ENCODE measurements at regions not wholly inside any gene's neighbourhood (a gene's known extent, or its start where the extent isn't known, plus 50 kb on each side); places are given as distances from the start of the nearest gene placed in this dataset.

- Histone ChIP-seq H3K27me3 (no peaks in the 10 kb centered on the region), H3K4me1 (no peaks in the 10 kb centered on the region), H3K36me3 (no peaks in the 10 kb centered on the region), H3K9me3 (no peaks in the 10 kb centered on the region), H3K4me3 (no peak overlapping the region), H3K27ac (no peak overlapping the region)
- no peak for DNase-seq (ENCODE audit: low spot score in 2 of 2)
- TF ChIP-seq CTCF (IDR thresholded peaks at IDR 0.05) (no peak), EP300 (IDR thresholded peaks at IDR 0.05) (no peak), POLR2A (IDR thresholded peaks at IDR 0.05) (no peak)
- 15 to 29% methylated on average over 1 of the region's 1 CpG for WGBS, 2 donors
Observed at GRCh38 chr16:75780669-75781068, 54.4 kb upstream of the CPHXL start.

- no peak overlapping the region for H3K27ac ChIP-seq
- H3K36me3 ChIP-seq: no peaks in the 10 kb centered on the region
- no peak overlapping the region for H3K4me3 ChIP-seq
- DNase-seq (ENCODE audit: low spot score in 2 of 2): no peak
- 72 to 81% methylated on average over 5 of the region's 5 CpGs for WGBS, 2 donors
- H3K9me3 ChIP-seq: no peaks in the 10 kb centered on the region
- no peaks in the 10 kb centered on the region for H3K4me1 ChIP-seq
- no peak for TF ChIP-seq POLR2A (IDR thresholded peaks at IDR 0.05)
- no peak for TF ChIP-seq CTCF (IDR thresholded peaks at IDR 0.05)
- no peak for TF ChIP-seq EP300 (IDR thresholded peaks at IDR 0.05)
- H3K27me3 ChIP-seq: no peaks in the 10 kb centered on the region
Observed at GRCh38 chr16:75781683-75782343, 55.5 kb upstream of the CPHXL start.

- TF ChIP-seq EP300 (IDR thresholded peaks at IDR 0.05) (no peak), CTCF (IDR thresholded peaks at IDR 0.05) (no peak), POLR2A (IDR thresholded peaks at IDR 0.05) (no peak)
- Histone ChIP-seq H3K4me1 (no peaks in the 10 kb centered on the region), H3K36me3 (no peaks in the 10 kb centered on the region), H3K9me3 (no peaks in the 10 kb centered on the region), H3K27me3 (no peaks in the 10 kb centered on the region), H3K27ac (no peak overlapping the region), H3K4me3 (no peak overlapping the region)
- WGBS, 2 donors: 53 to 81% methylated on average over 1 of the region's 1 CpG
- DNase-seq (ENCODE audit: low spot score in 2 of 2): no peak
Observed at GRCh38 chr16:75787440-75787839, 61.1 kb upstream of the CPHXL start.

- H3K27me3 ChIP-seq: no peaks in the 10 kb centered on the region
- TF ChIP-seq POLR2A (IDR thresholded peaks at IDR 0.05): no peak
- peak; percentile 64 to 86 (median 69) for TF ChIP-seq CTCF (IDR thresholded peaks at IDR 0.05)
- TF ChIP-seq EP300 (IDR thresholded peaks at IDR 0.05): no peak
- 12 to 20% methylated on average over 4 of the region's 4 CpGs for WGBS, 2 donors
- H3K9me3 ChIP-seq: no peaks in the 10 kb centered on the region
- peak in 1 of 2 donors; percentile 41 for DNase-seq (ENCODE audit: low spot score in 2 of 2)
- H3K36me3 ChIP-seq: no peaks in the 10 kb centered on the region
- no peak overlapping the region for H3K27ac ChIP-seq
- no peaks in the 10 kb centered on the region for H3K4me1 ChIP-seq
- H3K4me3 ChIP-seq: no peak overlapping the region
Observed at GRCh38 chr16:75789237-75789636, 62.9 kb upstream of the CPHXL start.

GRCh38 chr16:75792771-75793492 is 66.6 kb upstream of the CPHXL start:
- TF ChIP-seq CTCF (IDR thresholded peaks at IDR 0.05) (no peak), EP300 (IDR thresholded peaks at IDR 0.05) (no peak), POLR2A (IDR thresholded peaks at IDR 0.05) (no peak)
- H3K27ac ChIP-seq: no peak overlapping the region
- H3K4me3 ChIP-seq: no peak overlapping the region
- H3K36me3 ChIP-seq: no peaks in the 10 kb centered on the region
- H3K9me3 ChIP-seq: no peaks in the 10 kb centered on the region
- H3K27me3 ChIP-seq: no peaks in the 10 kb centered on the region
- no peaks in the 10 kb centered on the region for H3K4me1 ChIP-seq
- 84 to 90% methylated on average over 7 of the region's 7 CpGs for WGBS, 2 donors
- DNase-seq (ENCODE audit: low spot score in 2 of 2): no peak
